ENCODE measurements at regions not wholly inside any gene's neighbourhood (a gene's known extent, or its start where the extent isn't known, plus 50 kb on each side); places are given as distances from the start of the nearest gene placed in this dataset.

- no peaks in the 10 kb centered on the region for H3K36me3 ChIP-seq (ENCODE audit: control insufficient read depth in 2 of 2, extremely low read depth in 1 of 2, insufficient read depth in 2 of 2, low read length in 2 of 2)
- no peaks in the 10 kb centered on the region for H3K4me1 ChIP-seq (ENCODE audit: control insufficient read depth, extremely low read depth, insufficient read depth, low read length)
- H3K9ac ChIP-seq (replicated peaks; ENCODE audit: extremely low read depth, insufficient read depth, low read length): no peak overlapping the region
- dilution Hi-C loops (cut with MboI; ENCODE audit: extremely low pct_ligation_motif_present, low sequenced_read_pairs): no loop called here
- no peaks in the 10 kb centered on the region for H4K20me1 ChIP-seq (replicated peaks; ENCODE audit: control insufficient read depth, extremely low read depth, insufficient read depth, low read length)
- CTCF ChIA-PET: no interaction called here
- no peak overlapping the region for H3K4me2 ChIP-seq (ENCODE audit: insufficient read depth, low read length)
- H2AFZ ChIP-seq (ENCODE audit: low read depth, low read length): no peak overlapping the region
- DNase-seq (ENCODE audit: low read depth, low spot score) (no peak), FAIRE-seq (no peak)
- POLR2A ChIA-PET: no interaction called here
- H3K79me2 ChIP-seq (ENCODE audit: control insufficient read depth, insufficient read depth, low read length): no peaks in the 10 kb centered on the region
- no peaks in the 10 kb centered on the region for H3K27me3 ChIP-seq (ENCODE audit: control insufficient read depth in 2 of 2, insufficient read depth in 2 of 2, low read length in 2 of 2)
- H3K4me3 ChIP-seq (replicated peaks in 1 of 3; ENCODE audit: insufficient read depth in 1 of 3, low read depth in 1 of 3, low read length in 3 of 3): no peak overlapping the region
- H3K9me1 ChIP-seq (replicated peaks; ENCODE audit: control insufficient read depth, extremely low read depth, insufficient read depth, low read length): no peaks in the 10 kb centered on the region
- intact Hi-C loops (cut with micrococcal nuclease): no loop called here
- H3K27ac ChIP-seq (ENCODE audit: insufficient read depth, low read depth, low read length): no peak overlapping the region
- no TSS peak for BruUV-seq (replicated peaks)
- no peaks in the 10 kb centered on the region for H3K9me3 ChIP-seq (replicated peaks; ENCODE audit: control insufficient read depth, insufficient read depth, low read length)
- no peak for TF ChIP-seq GATA2 (IDR thresholded peaks at IDR 0.05; ENCODE audit: insufficient read depth, insufficient read length, low read depth, low read length)
- TF ChIP-seq CTCF (IDR thresholded peaks at IDR 0.05; ENCODE audit: extremely low read depth in 1 of 2, insufficient read depth in 1 of 2, low read depth in 1 of 2, low read length in 2 of 2): no peak
- TF ChIP-seq MAX (IDR thresholded peaks at IDR 0.05; ENCODE audit: insufficient read depth, insufficient read length): no peak
- no peak for TF ChIP-seq EZH2 (IDR thresholded peaks at IDR 0.05; ENCODE audit: borderline replicate concordance, low read depth, low read length, severe bottlenecking)
- TF ChIP-seq MYC (IDR thresholded peaks at IDR 0.05; ENCODE audit: low read depth, low read length): no peak
- no peak for TF ChIP-seq JUN (IDR thresholded peaks at IDR 0.05; ENCODE audit: borderline replicate concordance, insufficient read depth, insufficient read length, low read depth)
- no peak for TF ChIP-seq POLR2A (IDR thresholded peaks at IDR 0.05; ENCODE audit: low read depth, low read length)
- no peak for TF ChIP-seq FOS (IDR thresholded peaks at IDR 0.05; ENCODE audit: borderline replicate concordance, insufficient read depth, low read length)
- no peak for TF ChIP-seq POLR2AphosphoS5 (IDR thresholded peaks at IDR 0.05; ENCODE audit: insufficient read depth, low read depth, low read length)
These were observed 74.8 kb upstream of the SALL1 start for GRCh38 chr16:51225878-51226277.

Measured in endothelial cell of umbilical vein (primary cell).